ENCODE measurements at regions not wholly inside any gene's neighbourhood (a gene's known extent, or its start where the extent isn't known, plus 50 kb on each side); places are given as distances from the start of the nearest gene placed in this dataset.

DNA sequence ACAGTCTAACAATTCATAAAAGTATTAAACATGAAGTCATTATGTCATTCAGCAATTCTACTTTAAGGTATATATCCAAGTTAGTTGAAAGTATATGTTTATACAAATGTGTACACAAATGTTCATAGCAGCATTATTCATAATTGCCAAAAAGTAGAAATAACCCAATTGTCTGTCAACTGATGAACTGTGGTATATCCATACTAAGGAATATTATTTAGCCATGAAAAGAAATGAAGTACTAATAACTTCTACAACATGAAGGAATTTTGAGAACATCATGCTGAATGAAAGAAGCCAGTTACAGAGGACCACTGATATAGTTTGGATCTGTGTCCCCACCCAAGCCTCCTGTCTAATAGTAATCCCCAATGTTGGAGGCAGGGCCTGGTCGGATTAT lies 224.3 kb downstream of the SPATA31D1 start:
- no peak for DNase-seq (ENCODE audit: low spot score)

GRCh38 chr9:82216435-82216834 lies 227.9 kb downstream of the SPATA31D1 start:
- DNase-seq (ENCODE audit: low spot score) = no peak

- no peak for DNase-seq (ENCODE audit: low spot score)
These were observed 234.9 kb downstream of the SPATA31D1 start for GRCh38 chr9:82223442-82223841.

DNA sequence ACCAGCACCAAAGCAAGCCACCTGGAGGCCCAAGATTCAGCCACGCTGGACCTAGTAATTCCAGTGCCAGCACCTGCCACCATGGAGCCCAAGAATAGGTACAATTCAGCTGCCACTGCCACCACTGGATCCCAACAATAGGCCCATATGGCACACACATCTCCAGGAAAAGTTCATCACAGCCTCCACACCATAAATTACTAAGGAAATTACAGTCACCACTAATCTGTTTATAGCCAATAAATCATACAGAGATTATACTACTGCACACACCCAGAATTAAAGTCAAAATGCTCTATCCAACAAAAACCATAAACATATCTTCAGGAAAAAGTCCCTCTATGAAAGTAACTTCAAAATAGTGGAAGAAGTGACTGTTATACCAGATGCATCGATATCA lies 242.8 kb downstream of the SPATA31D1 start:
- DNase-seq (ENCODE audit: low spot score) = no peak

DNA sequence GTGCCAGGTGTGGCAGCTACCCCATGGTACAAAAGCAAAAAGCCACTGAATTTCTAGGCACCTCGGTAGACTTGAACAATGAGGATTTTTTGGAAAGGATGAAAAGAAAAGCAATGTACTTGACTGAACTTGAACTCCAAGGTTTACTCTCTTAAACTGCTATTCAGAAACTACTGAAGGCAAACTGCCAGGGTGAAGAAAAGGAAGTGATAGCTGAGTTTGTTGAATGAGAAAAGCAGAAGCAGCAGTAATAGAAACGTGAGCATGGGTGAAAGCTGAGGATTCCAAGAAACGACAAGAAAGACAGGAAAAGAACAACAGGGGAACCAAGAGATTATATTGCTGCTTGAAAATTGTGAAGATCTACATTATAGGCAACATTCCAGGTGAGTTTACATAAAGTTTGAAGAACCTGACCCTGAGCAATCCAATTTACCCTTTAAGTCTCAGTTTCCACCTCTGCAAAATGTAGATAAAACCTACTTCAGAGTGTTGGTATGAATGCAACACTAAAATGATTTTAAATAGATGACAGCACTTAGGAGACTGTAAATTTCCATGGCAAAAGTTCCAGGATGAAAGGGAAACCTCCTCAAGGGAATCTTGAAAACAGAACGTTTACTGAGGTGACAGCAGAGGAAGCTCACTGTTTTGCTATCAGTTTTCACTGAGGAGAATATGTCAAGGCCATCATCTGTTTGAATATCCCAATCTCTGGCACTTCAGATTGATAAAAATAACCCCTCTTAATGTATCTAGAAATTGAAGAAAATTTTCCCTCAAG lies 245.8 kb downstream of the SPATA31D1 start:
- no peak for DNase-seq (ENCODE audit: low spot score)

DNA sequence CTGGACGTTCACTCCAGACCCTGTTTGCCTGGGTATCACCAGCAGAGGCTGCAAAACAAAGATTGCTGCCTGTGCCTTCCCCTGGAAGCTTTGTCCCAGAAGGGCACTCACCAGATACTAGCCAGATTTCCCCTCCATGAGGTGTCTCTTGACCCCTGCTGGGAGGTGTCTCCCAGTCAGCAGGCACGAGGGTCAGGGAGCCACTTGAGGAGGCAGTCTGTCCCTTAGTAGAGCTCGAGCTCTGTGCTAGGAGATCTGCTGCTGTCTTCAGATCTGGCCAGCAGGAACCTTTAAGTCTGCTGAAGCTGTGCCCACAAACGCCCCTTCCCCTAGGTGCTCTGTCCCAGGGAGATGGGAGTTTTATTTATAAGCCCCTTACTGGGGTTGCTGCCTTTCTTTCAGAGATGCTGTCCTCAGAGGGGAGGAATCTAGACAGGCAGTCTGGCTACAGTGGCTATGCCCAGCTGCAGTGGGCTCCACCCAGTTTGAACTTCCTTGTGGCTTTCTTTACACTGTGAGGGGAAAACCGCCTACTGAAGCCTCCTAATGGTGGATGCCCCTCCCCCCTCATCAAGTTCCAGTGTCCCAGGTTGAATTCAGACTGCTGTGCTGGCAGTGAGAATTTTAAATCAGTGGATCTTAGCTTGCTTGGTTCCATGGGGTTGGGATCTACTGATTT lies 253.9 kb downstream of the SPATA31D1 start:
- no peak for DNase-seq (ENCODE audit: low spot score)

DNA sequence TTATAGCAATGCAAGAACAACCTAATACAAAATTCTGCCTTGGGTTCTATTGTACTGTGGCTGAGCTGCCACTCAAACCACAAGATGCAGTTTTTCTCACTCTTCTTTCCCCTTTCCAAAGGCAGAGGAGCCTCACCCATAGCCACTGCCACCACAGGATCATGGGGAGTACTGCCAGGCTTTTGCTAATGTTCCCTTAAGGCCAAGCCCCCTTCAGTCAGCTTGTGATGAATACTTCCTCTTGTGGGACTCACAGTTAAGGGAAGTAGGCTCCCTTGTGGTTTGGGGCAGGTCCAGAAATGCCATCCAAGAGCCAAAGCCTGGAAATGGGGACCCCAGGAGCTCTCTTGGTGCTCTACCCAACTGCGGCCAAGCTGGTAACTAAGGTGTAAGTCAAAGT lies 258.7 kb downstream of the SPATA31D1 start:
- no peak for DNase-seq (ENCODE audit: low spot score)

DNA sequence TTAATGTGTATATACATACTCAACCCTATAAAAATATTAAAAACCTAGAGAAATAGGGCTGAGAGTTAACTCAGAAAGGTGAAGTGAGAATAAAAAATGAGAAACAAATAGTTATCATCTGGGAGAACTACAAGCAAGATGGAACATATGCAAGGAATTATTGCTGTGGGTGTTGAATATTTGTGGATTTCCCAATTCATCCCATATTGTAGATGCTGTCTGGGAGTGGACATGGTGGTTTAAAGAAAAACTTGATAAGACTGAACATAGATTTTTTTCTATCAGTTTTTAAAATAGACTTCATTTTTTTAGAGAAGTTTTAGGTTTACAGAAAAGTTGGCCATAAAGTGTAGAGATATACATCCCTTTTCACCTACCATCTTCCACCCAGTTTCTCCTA lies 263.5 kb downstream of the SPATA31D1 start:
- no peak for DNase-seq (ENCODE audit: low spot score)

DNA sequence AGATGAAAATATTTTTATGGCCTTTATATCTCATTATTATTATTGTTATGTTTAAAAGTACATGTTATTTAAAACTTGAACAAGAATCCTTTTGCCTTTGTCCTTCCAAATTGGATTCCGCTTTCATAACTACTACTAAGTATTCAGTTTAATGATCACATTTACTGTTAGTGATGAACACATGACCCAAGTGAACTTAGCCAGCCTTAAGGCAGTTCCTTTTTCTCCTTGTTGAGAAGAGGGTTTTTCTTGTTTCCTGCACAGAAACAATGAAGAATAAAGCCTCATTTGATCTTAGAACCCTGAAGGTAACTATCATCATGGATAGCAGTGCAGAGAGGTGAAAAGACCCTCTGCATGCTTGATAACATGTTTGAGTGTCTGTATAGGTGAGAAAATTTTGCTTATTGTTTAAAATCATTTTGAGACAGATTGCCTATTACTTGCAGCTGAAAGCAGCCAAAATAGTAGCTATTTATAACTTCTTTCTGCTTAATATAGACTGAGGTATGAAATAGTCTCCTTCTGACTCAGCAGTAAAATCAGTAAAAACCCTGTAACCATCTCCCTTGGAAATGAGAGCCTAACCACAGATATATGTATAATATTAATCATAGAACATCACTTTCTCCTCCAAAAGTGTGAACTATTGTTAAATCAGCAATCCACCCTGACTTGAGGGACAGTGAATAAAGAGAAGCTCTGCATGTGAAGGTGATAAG lies 266.2 kb downstream of the SPATA31D1 start:
- DNase-seq (ENCODE audit: low spot score) = no peak

DNA sequence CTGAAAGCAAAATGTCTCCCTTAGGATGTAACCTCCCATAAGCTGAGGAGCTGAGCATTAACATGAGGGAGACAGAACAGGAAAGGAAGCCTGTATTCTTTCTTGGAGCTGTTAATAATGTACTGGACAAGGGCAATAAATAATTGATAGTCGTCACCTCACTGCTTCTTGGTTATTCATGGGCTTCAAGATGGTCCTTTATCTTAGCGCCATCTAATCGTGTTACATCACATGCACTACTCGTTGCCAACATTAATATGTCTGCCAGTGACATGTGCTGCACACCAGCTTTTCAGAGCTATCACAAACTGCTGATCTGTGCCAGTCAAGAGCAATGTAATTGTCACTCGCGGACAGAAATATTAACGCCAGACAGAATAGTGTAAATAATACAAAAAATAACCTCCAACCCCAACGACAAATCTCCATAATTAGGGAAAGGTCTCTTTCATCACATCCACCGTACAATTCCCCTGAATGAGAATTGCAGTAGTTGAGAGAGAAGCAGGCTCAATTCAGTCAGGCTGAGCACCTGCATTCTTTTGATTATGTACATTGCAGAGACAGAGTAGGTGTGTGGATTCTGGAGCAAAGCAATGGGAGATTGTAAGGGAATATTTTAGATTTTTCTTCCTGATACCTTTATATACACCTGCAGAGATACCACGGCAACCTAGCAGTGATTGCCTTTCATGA lies 267.1 kb downstream of the SPATA31D1 start:
- peak; percentile 24 for DNase-seq (ENCODE audit: low spot score)

DNA sequence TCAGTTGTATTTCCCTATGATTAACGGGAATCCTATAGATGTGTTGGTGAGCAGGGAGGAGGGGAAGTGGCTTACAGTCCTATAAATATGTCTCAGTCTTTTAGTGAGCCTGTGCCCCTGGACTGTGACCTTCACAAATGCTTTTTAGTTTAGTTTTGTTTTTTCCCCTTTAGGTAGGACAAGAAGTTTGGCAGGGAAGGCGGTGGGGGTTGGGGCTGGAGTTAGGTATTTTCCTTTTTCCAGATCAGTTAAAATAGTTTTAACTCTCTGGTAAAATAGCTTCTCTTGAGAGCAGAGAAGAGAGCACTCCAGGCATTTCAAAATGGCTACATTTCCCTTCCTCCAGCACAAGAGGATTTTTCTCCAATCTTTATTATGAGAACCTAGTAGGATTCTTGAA lies 272.1 kb downstream of the SPATA31D1 start:
- no peak for DNase-seq (ENCODE audit: low spot score)

DNA sequence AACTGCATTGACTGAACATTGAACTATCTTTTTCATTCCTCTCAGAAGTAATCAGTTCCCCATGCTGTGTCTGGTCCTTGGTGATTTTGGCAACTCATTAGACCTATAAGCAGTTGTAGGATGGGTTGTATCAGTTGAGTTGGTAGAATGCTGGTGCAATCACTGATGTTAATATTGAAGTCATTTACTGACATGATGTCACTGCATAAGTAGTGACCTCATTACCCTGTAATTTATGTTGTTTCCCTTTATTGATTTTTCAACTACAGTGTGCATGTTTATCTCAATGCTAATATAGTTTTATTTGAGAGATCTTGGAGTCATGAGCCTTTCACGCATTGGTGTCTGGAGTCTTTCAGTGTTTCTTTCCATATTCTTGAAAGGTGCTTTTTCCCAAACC lies 275.0 kb downstream of the SPATA31D1 start:
- DNase-seq (ENCODE audit: low spot score) = no peak

DNA sequence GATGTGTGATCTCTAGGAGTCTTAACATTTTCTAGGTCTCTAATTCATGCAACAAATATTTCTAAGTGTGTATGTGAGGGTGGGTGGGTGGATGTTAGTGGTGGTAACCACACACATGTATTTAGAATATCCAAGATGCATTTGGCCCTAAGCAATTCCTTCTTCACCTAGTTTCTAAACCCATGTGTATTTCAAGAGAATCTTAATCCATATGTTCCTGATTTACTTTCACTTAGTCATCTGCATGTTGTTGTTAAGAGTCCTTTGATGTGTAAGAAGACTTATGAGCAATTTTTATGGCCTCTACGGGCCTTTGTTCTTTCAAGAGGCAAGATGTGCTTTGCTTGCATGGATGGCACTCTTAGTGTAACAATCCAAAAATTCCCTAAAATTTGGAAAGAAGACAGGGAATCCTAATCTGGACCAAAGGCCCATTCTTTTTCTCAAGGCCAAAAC lies 282.6 kb downstream of the SPATA31D1 start:
- DNase-seq (ENCODE audit: low spot score) = no peak

DNA sequence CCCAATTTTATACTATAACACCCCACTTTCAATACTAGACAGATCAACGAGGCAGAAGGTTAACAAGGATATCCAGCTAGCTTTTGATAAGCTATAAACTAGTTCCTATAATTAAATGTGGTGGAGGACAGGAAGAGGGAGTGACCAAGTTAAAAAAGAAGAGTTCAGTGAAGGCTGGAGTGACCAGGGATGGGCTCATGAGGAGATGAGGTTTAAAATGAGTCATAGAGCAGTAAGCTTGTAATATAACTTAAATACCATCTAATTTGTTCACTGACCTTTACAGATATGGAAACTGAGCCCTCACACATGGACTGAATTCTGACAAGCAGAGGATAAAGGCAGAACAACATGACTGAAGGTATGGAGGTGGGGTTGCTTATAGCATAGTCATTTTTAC lies 284.5 kb downstream of the SPATA31D1 start:
- DNase-seq (ENCODE audit: low spot score) = no peak

GRCh38 chr9:82275258-82275927 lies 286.8 kb downstream of the SPATA31D1 start:
- DNase-seq (ENCODE audit: low spot score) = no peak

DNA sequence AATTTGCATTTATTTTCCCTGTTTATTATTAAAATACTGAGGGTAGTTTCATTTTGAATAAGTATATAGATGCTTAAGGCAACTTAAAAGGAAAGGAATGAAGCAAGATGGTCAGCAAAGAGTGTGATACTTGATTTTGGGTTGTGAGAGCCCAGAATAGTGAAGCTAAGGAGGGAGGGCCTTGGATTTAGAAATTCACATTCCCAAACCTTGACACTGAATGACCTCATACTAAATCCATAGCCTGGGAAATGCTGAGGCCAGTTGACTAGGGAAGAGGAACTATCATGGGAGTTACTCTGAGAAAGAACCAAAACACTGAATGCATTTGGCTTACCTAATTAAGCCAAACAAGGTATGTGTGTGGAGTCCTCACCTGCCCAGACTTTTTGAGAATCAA lies 292.5 kb downstream of the SPATA31D1 start:
- no peak for DNase-seq (ENCODE audit: low spot score)

- DNase-seq (ENCODE audit: low spot score) = no peak
These were observed 296.2 kb downstream of the SPATA31D1 start for GRCh38 chr9:82284758-82285157.

DNA sequence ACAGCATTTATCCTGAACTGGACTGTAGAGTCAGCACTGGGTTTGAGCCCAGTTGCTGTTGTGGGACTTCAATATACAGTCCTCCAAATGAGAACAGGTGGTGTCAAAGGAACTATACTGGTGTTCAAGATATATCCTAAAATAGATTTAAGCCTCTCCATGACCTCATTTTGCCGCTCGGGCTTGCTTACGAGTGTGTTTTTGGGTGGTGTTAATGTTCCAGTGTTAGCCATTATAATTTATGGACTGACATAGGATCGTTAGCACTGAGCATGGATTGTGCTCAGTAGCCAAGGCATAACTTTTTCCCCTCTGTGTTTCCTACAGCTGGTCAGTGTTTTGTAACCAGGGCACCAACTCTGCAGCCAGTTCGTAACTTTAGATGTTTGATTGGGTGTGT lies 306.6 kb downstream of the SPATA31D1 start:
- DNase-seq (ENCODE audit: low spot score) = no peak

DNA sequence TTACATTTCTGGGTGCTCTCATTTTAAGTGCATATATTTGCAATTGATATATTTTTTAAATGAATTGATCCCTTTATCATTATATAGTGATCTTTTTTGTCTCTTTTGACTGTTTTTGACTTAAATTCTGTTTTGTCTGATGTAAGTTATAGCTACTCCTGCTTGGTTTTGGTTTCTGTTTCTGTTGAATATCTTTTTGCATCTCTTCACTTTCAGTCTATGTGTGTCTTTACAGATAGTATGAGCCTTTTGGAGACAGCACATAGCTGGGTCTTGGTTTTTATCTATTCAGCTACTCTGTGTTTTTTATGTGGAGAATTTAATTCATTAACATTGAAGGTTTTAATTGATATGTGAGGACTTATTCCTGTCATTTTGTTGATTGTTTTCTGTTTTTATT lies 311.3 kb downstream of the SPATA31D1 start:
- DNase-seq (ENCODE audit: low spot score) = no peak

DNA sequence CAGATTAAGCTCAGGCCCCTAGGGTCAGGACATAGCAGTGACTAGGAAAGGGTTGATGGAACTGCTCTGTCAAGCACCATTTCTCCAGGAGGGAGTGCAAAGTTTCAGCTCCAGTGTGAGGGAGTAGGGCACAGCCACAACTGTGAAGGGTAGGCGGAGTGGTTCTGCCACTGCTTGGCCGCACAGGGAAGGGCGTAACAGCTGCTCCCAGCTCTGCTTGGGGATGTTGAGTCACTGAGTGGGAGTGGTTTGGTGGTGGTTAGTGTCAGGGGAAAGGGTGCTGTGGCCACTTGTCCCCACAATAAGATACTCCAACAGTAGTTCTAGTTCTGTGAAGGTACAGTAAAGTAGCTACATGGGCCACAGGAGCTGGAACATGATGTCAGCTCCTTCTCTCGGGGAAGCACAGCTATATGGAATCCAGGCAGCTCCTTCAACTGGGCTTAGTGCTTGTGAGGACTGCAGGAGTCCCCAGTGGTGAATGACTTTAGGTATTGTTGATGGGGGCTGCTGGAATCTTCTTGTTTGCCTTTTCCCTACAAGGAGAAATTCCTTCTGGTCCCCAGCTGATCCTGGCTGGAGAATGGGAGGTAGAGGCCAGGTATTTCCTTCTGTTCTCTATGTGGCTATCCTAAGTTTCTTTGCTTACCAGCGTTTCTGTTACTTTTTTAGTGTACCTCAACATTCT lies 314.5 kb downstream of the SPATA31D1 start:
- DNase-seq (ENCODE audit: low spot score) = no peak

DNA sequence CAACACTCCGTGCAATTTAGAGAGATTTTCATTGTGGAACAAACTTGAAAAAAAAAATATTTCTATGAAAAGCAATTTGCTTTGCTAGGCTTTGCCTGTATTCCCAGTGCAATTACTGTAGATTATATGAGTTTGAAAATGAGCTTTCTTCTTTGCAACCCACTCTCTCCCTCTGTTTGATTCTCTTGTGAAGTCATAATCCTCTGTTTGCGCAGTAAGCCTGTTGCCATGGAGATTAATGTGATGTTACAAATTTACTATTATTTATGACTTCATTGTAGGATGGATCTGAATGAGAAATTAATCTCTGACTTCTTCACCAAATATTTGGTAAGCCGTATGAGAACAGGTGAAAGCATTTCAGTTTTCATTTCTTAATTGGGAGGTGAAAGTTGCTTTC lies 320.3 kb downstream of the SPATA31D1 start:
- DNase-seq (ENCODE audit: low spot score) = no peak

Data from SK-N-DZ (cell line).